Trophoblast cell (in vitro differentiated cells and primary cell): ENCODE measurements at regions not wholly inside any gene's neighbourhood (a gene's known extent, or its start where the extent isn't known, plus 50 kb on each side); places are given as distances from the start of the nearest gene placed in this dataset.

ENCODE experiments used
- DNase-seq, 2 donors: peaks; one replicate each; pipeline ENCODE4 v3.0.0-alpha.2; 2016
- H2AFZ ChIP-seq: 2 replicates; pipeline ENCODE4 v1.6.1; 2013; ENCODE audit warnings: low read length, moderate library complexity, mild to moderate bottlenecking; ENCODE audit not compliant: insufficient read depth, poor library complexity
- H2AK5ac ChIP-seq: 2 replicates; pipeline ENCODE4 v1.6.1; 2013; ENCODE audit warnings: mild to moderate bottlenecking, low read length
- H2BK120ac ChIP-seq: 2 replicates; pipeline ENCODE4 v1.6.1; 2013; ENCODE audit warnings: low read length, mild to moderate bottlenecking, moderate library complexity; ENCODE audit not compliant: insufficient read depth, poor library complexity
- H2BK12ac ChIP-seq: 2 replicates; pipeline ENCODE4 v1.6.1; 2013; ENCODE audit warnings: mild to moderate bottlenecking, low read length, moderate library complexity
- H2BK5ac ChIP-seq: 2 replicates; pipeline ENCODE4 v1.6.1; 2013; ENCODE audit warnings: low read length, low read depth, moderate library complexity, mild to moderate bottlenecking; ENCODE audit not compliant: poor library complexity
- H3K14ac ChIP-seq: 2 replicates; pipeline ENCODE4 v1.6.1; 2013; ENCODE audit warnings: mild to moderate bottlenecking, low read length
- H3K18ac ChIP-seq: 2 replicates; pipeline ENCODE4 v1.6.1; 2013; ENCODE audit warnings: mild to moderate bottlenecking, low read length
- H3K23ac ChIP-seq: 2 replicates; pipeline ENCODE4 v1.6.1; 2013; ENCODE audit warnings: low read length
- H3K27ac ChIP-seq: 2 replicates; pipeline ENCODE4 v1.5.1; 2013; ENCODE audit warnings: low read depth, mild to moderate bottlenecking, inconsistent platforms, low read length, moderate library complexity
- H3K27me3 ChIP-seq: 2 replicates; pipeline ENCODE4 v1.6.1; 2013; ENCODE audit warnings: inconsistent platforms, mild to moderate bottlenecking, low read length, moderate library complexity; ENCODE audit not compliant: insufficient read depth
- H3K36me3 ChIP-seq, 2 experiments: 1 replicate in 1 of 2; 2 replicates in 1 of 2; pipeline ENCODE4 v1.6.1; 2013; ENCODE audit warnings: low read length in 2 of 2, mild to moderate bottlenecking in 2 of 2, moderate library complexity in 1 of 2; ENCODE audit not compliant: insufficient read depth in 2 of 2, control insufficient read depth in 1 of 2
- H3K4ac ChIP-seq: 2 replicates; pipeline ENCODE4 v1.6.1; 2013; ENCODE audit warnings: low read depth, mild to moderate bottlenecking, low read length, moderate library complexity
- H3K4me1 ChIP-seq, 2 experiments: 1 replicate in 1 of 2; 2 replicates in 1 of 2; pipeline ENCODE4 v1.6.1; 2013; ENCODE audit warnings: low read length in 2 of 2, mild to moderate bottlenecking in 2 of 2, moderate library complexity in 1 of 2; ENCODE audit not compliant: insufficient read depth in 2 of 2, control insufficient read depth in 1 of 2
- H3K4me2 ChIP-seq: 2 replicates; pipeline ENCODE4 v1.6.1; 2013; ENCODE audit warnings: inconsistent platforms, mild to moderate bottlenecking, low read length, moderate library complexity
- H3K4me3 ChIP-seq: 2 replicates; pipeline ENCODE4 v1.5.1; 2013; ENCODE audit warnings: mild to moderate bottlenecking, low read depth, low read length, inconsistent platforms
- H3K79me1 ChIP-seq: one replicate; pipeline ENCODE4 v1.6.1; 2013; ENCODE audit warnings: low read length
- H3K79me2 ChIP-seq: 2 replicates; pipeline ENCODE4 v1.6.1; 2013; ENCODE audit warnings: low read length, mild to moderate bottlenecking; ENCODE audit not compliant: control insufficient read depth, insufficient read depth, poor library complexity
- H3K9ac ChIP-seq: 2 replicates; pipeline ENCODE4 v1.6.1; 2013; ENCODE audit warnings: mild to moderate bottlenecking, low read length
- H3K9me3 ChIP-seq: 2 replicates; pipeline ENCODE4 v1.6.1; 2013; ENCODE audit warnings: low read depth, mild to moderate bottlenecking, control low read depth, inconsistent platforms, low read length; ENCODE audit not compliant: insufficient read depth
- H4K12ac ChIP-seq: 2 replicates; pipeline ENCODE4 v1.6.1; 2013; ENCODE audit warnings: low read depth, mild to moderate bottlenecking, low read length, moderate library complexity
- H4K8ac ChIP-seq: 2 replicates; pipeline ENCODE4 v1.6.1; 2013; ENCODE audit warnings: low read depth, mild to moderate bottlenecking, low read length, moderate library complexity
- H4K91ac ChIP-seq: one replicate; pipeline ENCODE4 v1.6.1; 2013; ENCODE audit warnings: low read depth, mild to moderate bottlenecking, low read length, moderate library complexity
- WGBS: extraction: QIAGEN DNeasy Blood & Tissue Kit; methylation state at CpG from one replicate; pipeline ENCODE4 v1.1.7; 2013; ENCODE audit warnings: missing lambda C conversion rate; ENCODE audit not compliant: insufficient read length, insufficient coverage; ENCODE audit errors: extremely low coverage; 5-methylcytosine and 5-hydroxymethylcytosine counted together

GRCh38 chr18:34598120-34598635 is 111.9 kb upstream of the DTNA start:
- Histone ChIP-seq H4K12ac (no peak overlapping the region), H3K14ac (no peak overlapping the region), H3K4me2 (no peak overlapping the region), H4K8ac (no peak overlapping the region), H3K18ac (no peak overlapping the region), H4K91ac (no peak overlapping the region), H2BK120ac (no peak overlapping the region), H2AFZ (no peak overlapping the region), H2AK5ac (no peak overlapping the region), H3K36me3 (no peaks in the 10 kb centered on the region), H3K9ac (no peak overlapping the region), H3K9me3 (no peaks in the 10 kb centered on the region), H3K79me1 (no peaks in the 10 kb centered on the region), H3K4me1 (no peaks in the 10 kb centered on the region), H3K4ac (no peak overlapping the region), H3K23ac (no peak overlapping the region), H3K27ac (no peak overlapping the region), H3K27me3 (no peaks in the 10 kb centered on the region), H3K4me3 (no peak overlapping the region), H2BK5ac (no peak overlapping the region), H2BK12ac (no peak overlapping the region), H3K79me2 (no peaks in the 10 kb centered on the region)
- no peak for DNase-seq
- WGBS: no CpG with 5 or more reads among the region's 4 CpGs

DNA sequence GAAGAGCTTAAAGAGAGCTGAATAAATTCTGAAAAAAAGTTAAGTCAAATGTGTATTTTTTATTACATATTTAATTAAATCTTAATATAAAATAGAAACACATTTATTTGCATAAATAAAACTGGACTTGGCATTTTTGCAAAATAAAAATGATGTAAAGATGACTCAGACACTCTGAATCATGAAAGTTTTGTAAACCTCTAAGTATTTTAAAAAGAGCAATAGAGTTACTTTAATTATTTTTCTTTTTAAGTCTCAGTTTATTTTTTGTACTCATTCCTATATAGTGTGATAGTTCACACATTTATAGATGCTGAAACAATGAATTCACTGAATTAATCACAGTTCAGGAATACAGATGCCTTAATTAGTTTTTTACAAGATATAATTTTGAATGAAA is 109.9 kb upstream of the DTNA start:
- H3K9ac ChIP-seq: no peak overlapping the region
- no peak overlapping the region for H2BK5ac ChIP-seq
- H3K23ac ChIP-seq: no peak overlapping the region
- H2AK5ac ChIP-seq: no peak overlapping the region
- H3K18ac ChIP-seq: no peak overlapping the region
- no peak overlapping the region for H4K12ac ChIP-seq
- no peaks in the 10 kb centered on the region for H3K36me3 ChIP-seq
- H3K4ac ChIP-seq: no peak overlapping the region
- H3K79me1 ChIP-seq: no peaks in the 10 kb centered on the region
- H4K91ac ChIP-seq: no peak overlapping the region
- no peak overlapping the region for H2BK120ac ChIP-seq
- no peak overlapping the region for H4K8ac ChIP-seq
- no peaks in the 10 kb centered on the region for H3K27me3 ChIP-seq
- no peaks in the 10 kb centered on the region for H3K79me2 ChIP-seq
- no peak overlapping the region for H3K4me3 ChIP-seq
- H2AFZ ChIP-seq: no peak overlapping the region
- H3K4me2 ChIP-seq: no peak overlapping the region
- no peaks in the 10 kb centered on the region for H3K9me3 ChIP-seq
- no peak overlapping the region for H3K14ac ChIP-seq
- H3K4me1 ChIP-seq: no peaks in the 10 kb centered on the region
- no peak overlapping the region for H2BK12ac ChIP-seq
- H3K27ac ChIP-seq: no peak overlapping the region
- no peak for DNase-seq

DNA sequence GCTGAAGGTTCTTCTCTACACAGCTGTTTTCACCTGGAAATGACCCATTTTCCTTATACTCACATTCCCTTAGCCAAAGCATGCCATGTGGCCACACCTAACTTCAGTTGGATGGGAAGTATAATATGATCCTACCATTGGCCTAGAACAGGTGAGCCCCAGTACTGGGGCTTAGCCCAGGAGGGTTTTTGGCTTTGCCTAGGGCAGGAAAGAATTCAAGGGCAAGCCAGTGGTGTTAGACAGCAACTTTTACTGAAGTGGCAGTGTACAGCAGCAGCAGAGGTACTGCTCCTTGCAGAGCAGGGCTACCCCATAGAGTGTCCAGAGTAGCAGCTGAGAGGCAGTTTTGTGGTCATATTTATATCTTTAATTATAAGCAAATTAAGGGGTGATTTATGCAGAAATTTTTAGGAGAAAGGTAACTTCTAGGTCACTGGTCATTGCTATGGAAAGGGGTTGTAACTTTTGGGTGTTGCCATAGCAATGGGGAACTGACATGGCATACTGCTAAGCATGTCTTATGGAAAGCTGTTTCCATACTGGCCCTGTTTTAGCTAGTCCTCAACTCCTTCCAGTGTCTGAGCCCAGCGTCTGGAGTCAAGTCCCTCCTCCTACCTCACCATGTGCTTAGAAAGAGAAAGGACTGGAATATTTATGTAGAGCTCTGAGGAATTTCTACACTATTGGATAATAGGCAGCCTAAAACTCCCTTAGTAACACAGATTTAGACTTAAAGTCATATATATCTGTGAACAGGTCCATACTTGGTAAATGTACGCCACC is 109.0 kb upstream of the DTNA start:
- H3K4ac ChIP-seq: no peak overlapping the region
- no peak overlapping the region for H4K8ac ChIP-seq
- no peak for DNase-seq
- H3K36me3 ChIP-seq: no peaks in the 10 kb centered on the region
- no peak overlapping the region for H3K27ac ChIP-seq
- no peak overlapping the region for H3K18ac ChIP-seq
- H3K4me3 ChIP-seq: no peak overlapping the region
- no peak overlapping the region for H2BK120ac ChIP-seq
- H3K14ac ChIP-seq: no peak overlapping the region
- H3K79me1 ChIP-seq: no peaks in the 10 kb centered on the region
- no peak overlapping the region for H4K91ac ChIP-seq
- H3K23ac ChIP-seq: no peak overlapping the region
- no peak overlapping the region for H2BK5ac ChIP-seq
- H3K4me2 ChIP-seq: no peak overlapping the region
- H3K9me3 ChIP-seq: no peaks in the 10 kb centered on the region
- H2BK12ac ChIP-seq: no peak overlapping the region
- no peak overlapping the region for H3K9ac ChIP-seq
- no CpG with 5 or more reads among the region's 2 CpGs for WGBS
- H4K12ac ChIP-seq: no peak overlapping the region
- H3K4me1 ChIP-seq: no peaks in the 10 kb centered on the region
- no peak overlapping the region for H2AK5ac ChIP-seq
- no peak overlapping the region for H2AFZ ChIP-seq
- no peaks in the 10 kb centered on the region for H3K27me3 ChIP-seq
- no peaks in the 10 kb centered on the region for H3K79me2 ChIP-seq

GRCh38 chr18:34604591-34604990 is 105.5 kb upstream of the DTNA start:
- Histone ChIP-seq H3K36me3 (no peaks in the 10 kb centered on the region), H3K9me3 (no peaks in the 10 kb centered on the region), H3K4me1 (no peaks in the 10 kb centered on the region), H3K79me1 (no peaks in the 10 kb centered on the region), H2BK5ac (no peak overlapping the region), H4K91ac (no peak overlapping the region), H3K18ac (no peak overlapping the region), H2BK12ac (no peak overlapping the region), H3K4ac (no peak overlapping the region), H4K8ac (no peak overlapping the region), H3K14ac (no peak overlapping the region), H3K27me3 (no peaks in the 10 kb centered on the region), H4K12ac (no peak overlapping the region), H3K27ac (no peak overlapping the region), H3K9ac (no peak overlapping the region), H2AK5ac (no peak overlapping the region), H3K23ac (no peak overlapping the region), H3K4me2 (no peak overlapping the region), H2BK120ac (no peak overlapping the region), H3K79me2 (no peaks in the 10 kb centered on the region), H3K4me3 (no peak overlapping the region), H2AFZ (no peak overlapping the region)
- DNase-seq: no peak
- WGBS: no CpG with 5 or more reads among the region's 2 CpGs
